ENCODE measurements at regions not wholly inside any gene's neighbourhood (a gene's known extent, or its start where the extent isn't known, plus 50 kb on each side); places are given as distances from the start of the nearest gene placed in this dataset.
"Not testable (repeated sequence)": the region's sequence is repeated elsewhere in the genome, so short reads cannot be mapped to it uniquely, and the experiment has no call there.

DNA sequence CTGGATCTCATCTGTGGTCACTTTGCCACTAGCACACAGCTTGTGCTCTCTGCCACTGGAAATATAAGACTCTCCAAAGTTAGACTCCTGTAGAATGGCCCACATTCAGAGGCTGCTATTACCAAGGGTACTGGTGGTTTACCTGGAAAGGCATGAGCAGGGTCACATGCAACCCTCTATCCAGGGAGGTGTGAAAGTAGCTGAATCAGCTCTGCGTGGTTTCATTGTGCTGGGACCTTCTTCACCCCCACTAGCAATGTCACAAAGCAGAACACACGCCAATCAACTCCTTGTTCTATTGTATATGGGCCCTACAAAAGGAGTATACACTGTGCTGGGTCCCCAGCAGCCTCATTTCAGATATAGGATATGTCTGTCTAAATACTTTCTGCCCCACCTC lies 353.6 kb upstream of the AUTS2 start:
- no peaks in the 10 kb centered on the region for H3K9me3 ChIP-seq (ENCODE audit: control insufficient read depth in 1 of 2, low read length in 2 of 2)
- no peaks in the 10 kb centered on the region for H3K36me3 ChIP-seq (ENCODE audit: control insufficient read depth in 1 of 2, insufficient read depth in 2 of 2, low read length in 2 of 2)
- no peak overlapping the region for H3K27ac ChIP-seq (ENCODE audit: low read length)
- no peaks in the 10 kb centered on the region for H3K27me3 ChIP-seq (ENCODE audit: low read depth, low read length)
- H3K4me3 ChIP-seq (ENCODE audit: low read depth in 1 of 2, low read length in 2 of 2): no peak overlapping the region
- H3K4me1 ChIP-seq (ENCODE audit: control insufficient read depth in 1 of 2, insufficient read depth in 2 of 2, low read length in 2 of 2): no peaks in the 10 kb centered on the region

DNA sequence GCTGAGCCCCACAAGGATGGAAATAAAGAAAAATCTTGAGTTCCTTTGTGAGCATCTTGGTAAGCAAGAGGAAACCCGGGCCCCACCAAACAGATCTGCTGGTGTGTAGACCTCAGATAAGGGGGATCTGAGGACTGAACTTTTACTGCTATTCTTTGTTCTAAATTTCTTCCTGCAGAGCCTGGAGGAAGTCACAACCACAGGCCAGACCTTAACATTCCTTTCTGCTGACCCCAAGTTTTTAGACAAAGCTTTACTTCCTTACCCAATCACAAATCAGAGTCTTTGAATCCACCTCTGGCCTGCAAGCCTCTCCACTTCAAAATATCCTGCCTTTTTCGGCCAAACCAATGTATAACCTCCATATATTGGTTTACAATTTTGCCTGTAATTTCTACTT lies 352.6 kb upstream of the AUTS2 start:
- H3K36me3 ChIP-seq (ENCODE audit: control insufficient read depth in 1 of 2, insufficient read depth in 2 of 2, low read length in 2 of 2): no peaks in the 10 kb centered on the region
- H3K9me3 ChIP-seq (ENCODE audit: control insufficient read depth in 1 of 2, low read length in 2 of 2): no peaks in the 10 kb centered on the region
- H3K4me1 ChIP-seq (ENCODE audit: control insufficient read depth in 1 of 2, insufficient read depth in 2 of 2, low read length in 2 of 2): no peaks in the 10 kb centered on the region
- H3K4me3 ChIP-seq (ENCODE audit: low read depth in 1 of 2, low read length in 2 of 2): no peak overlapping the region
- H3K27ac ChIP-seq (ENCODE audit: low read length): no peak overlapping the region
- H3K27me3 ChIP-seq (ENCODE audit: low read depth, low read length): no peaks in the 10 kb centered on the region

GRCh38 chr7:69246758-69247157 lies 351.5 kb upstream of the AUTS2 start:
- Histone ChIP-seq H3K9me3 (ENCODE audit: control insufficient read depth in 1 of 2, low read length in 2 of 2) (peaks cover 0 to 4% of the 10 kb centered on the region in 2 donors), H3K4me3 (ENCODE audit: low read depth in 1 of 2, low read length in 2 of 2) (no peak overlapping the region), H3K36me3 (ENCODE audit: control insufficient read depth in 1 of 2, insufficient read depth in 2 of 2, low read length in 2 of 2) (no peaks in the 10 kb centered on the region), H3K27me3 (ENCODE audit: low read depth, low read length) (no peaks in the 10 kb centered on the region), H3K4me1 (ENCODE audit: control insufficient read depth in 1 of 2, insufficient read depth in 2 of 2, low read length in 2 of 2) (no peaks in the 10 kb centered on the region), H3K27ac (ENCODE audit: low read length) (no peak overlapping the region)

DNA sequence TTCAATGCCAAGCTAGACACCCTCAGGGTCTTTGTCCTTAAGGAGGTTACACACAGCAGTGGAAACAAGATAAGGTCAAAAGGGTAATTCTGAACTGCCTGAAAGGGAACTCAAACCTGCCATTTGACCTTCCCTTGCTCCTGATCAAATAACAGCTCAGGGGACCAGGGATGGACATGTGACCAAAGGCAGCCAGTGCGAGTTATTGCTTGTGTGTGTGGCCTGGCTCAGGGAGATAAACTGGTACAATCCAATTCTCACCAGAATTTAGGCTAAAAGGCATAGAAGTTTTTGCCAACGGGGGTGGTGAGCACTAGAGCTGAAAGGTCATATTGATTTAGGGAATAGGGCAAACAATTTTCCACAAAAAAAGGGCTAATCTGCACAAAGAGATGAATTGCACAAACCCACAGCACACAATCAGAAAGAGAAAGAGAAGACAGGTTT lies 349.9 kb upstream of the AUTS2 start:
- H3K9me3 ChIP-seq (ENCODE audit: control insufficient read depth in 1 of 2, low read length in 2 of 2); H3K4me3 ChIP-seq (ENCODE audit: low read depth in 1 of 2, low read length in 2 of 2); H3K27me3 ChIP-seq (ENCODE audit: low read depth, low read length); H3K4me1 ChIP-seq (ENCODE audit: control insufficient read depth in 1 of 2, insufficient read depth in 2 of 2, low read length in 2 of 2); H3K36me3 ChIP-seq (ENCODE audit: control insufficient read depth in 1 of 2, insufficient read depth in 2 of 2, low read length in 2 of 2); H3K27ac ChIP-seq (ENCODE audit: low read length): not testable (repeated sequence)

GRCh38 chr7:69250958-69251357 lies 347.3 kb upstream of the AUTS2 start:
- Histone ChIP-seq H3K36me3 (ENCODE audit: control insufficient read depth in 1 of 2, insufficient read depth in 2 of 2, low read length in 2 of 2) (no peaks in the 10 kb centered on the region), H3K27ac (ENCODE audit: low read length) (no peak overlapping the region), H3K9me3 (ENCODE audit: control insufficient read depth in 1 of 2, low read length in 2 of 2) (peaks cover 0 to 4% of the 10 kb centered on the region in 2 donors), H3K4me1 (ENCODE audit: control insufficient read depth in 1 of 2, insufficient read depth in 2 of 2, low read length in 2 of 2) (no peaks in the 10 kb centered on the region), H3K27me3 (ENCODE audit: low read depth, low read length) (no peaks in the 10 kb centered on the region), H3K4me3 (ENCODE audit: low read depth in 1 of 2, low read length in 2 of 2) (no peak overlapping the region)

DNA sequence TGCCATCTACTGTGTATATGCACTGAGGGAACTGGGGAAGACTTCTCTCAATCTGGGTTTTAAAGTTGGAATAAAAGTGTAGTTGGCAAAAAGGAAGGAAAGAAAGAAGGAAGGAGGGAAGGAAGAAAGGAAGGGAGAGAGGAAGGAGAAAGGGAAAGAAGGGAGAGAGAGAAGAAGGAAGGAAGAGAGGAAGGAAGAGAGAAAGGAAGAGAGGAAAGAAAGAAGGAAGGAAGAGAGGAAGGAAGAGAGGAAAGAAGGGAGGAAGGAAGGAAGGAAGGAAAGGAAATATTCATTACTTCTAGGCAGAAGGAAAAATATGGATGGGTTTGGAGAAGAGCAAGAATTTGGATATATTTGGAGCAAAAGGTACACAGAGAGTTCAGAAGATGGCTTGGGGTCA lies 343.6 kb upstream of the AUTS2 start:
- H3K27ac ChIP-seq (ENCODE audit: low read length): no peak overlapping the region
- no peaks in the 10 kb centered on the region for H3K36me3 ChIP-seq (ENCODE audit: control insufficient read depth in 1 of 2, insufficient read depth in 2 of 2, low read length in 2 of 2)
- H3K27me3 ChIP-seq (ENCODE audit: low read depth, low read length): no peaks in the 10 kb centered on the region
- peaks cover 0 to 4% of the 10 kb centered on the region in 2 donors for H3K4me1 ChIP-seq (ENCODE audit: control insufficient read depth in 1 of 2, insufficient read depth in 2 of 2, low read length in 2 of 2)
- peaks cover 0 to 4% of the 10 kb centered on the region in 2 donors for H3K9me3 ChIP-seq (ENCODE audit: control insufficient read depth in 1 of 2, low read length in 2 of 2)
- H3K4me3 ChIP-seq (ENCODE audit: low read depth in 1 of 2, low read length in 2 of 2): no peak overlapping the region

- no peak overlapping the region for H3K4me3 ChIP-seq (ENCODE audit: low read depth in 1 of 2, low read length in 2 of 2)
- H3K4me1 ChIP-seq (ENCODE audit: control insufficient read depth in 1 of 2, insufficient read depth in 2 of 2, low read length in 2 of 2): peaks cover 0 to 4% of the 10 kb centered on the region in 2 donors
- H3K27ac ChIP-seq (ENCODE audit: low read length): no peak overlapping the region
Measured at GRCh38 chr7:69256634-69257081, 341.6 kb upstream of the AUTS2 start.

GRCh38 chr7:69257592-69257991 lies 340.7 kb upstream of the AUTS2 start:
- Histone ChIP-seq H3K4me1 (ENCODE audit: control insufficient read depth in 1 of 2, insufficient read depth in 2 of 2, low read length in 2 of 2) (peaks cover 0 to 4% of the 10 kb centered on the region in 2 donors), H3K9me3 (ENCODE audit: control insufficient read depth in 1 of 2, low read length in 2 of 2) (no peaks in the 10 kb centered on the region)

More at GRCh38 chr7:69256634-69257081, 341.6 kb upstream of the AUTS2 start:
- no peaks in the 10 kb centered on the region for H3K27me3 ChIP-seq (ENCODE audit: low read depth, low read length)
- no peaks in the 10 kb centered on the region for H3K36me3 ChIP-seq (ENCODE audit: control insufficient read depth in 1 of 2, insufficient read depth in 2 of 2, low read length in 2 of 2)
- H3K9me3 ChIP-seq (ENCODE audit: control insufficient read depth in 1 of 2, low read length in 2 of 2): peaks cover 0 to 2% of the 10 kb centered on the region in 2 donors

GRCh38 chr7:69259445-69259844 lies 338.8 kb upstream of the AUTS2 start:
- Histone ChIP-seq H3K27me3 (ENCODE audit: low read depth, low read length) (no peaks in the 10 kb centered on the region), H3K27ac (ENCODE audit: low read length) (no peak overlapping the region), H3K4me3 (ENCODE audit: low read depth in 1 of 2, low read length in 2 of 2) (no peak overlapping the region), H3K9me3 (ENCODE audit: control insufficient read depth in 1 of 2, low read length in 2 of 2) (no peaks in the 10 kb centered on the region), H3K4me1 (ENCODE audit: control insufficient read depth in 1 of 2, insufficient read depth in 2 of 2, low read length in 2 of 2) (peaks cover 0 to 4% of the 10 kb centered on the region in 2 donors), H3K36me3 (ENCODE audit: control insufficient read depth in 1 of 2, insufficient read depth in 2 of 2, low read length in 2 of 2) (no peaks in the 10 kb centered on the region)

More at GRCh38 chr7:69257592-69257991, 340.7 kb upstream of the AUTS2 start:
- H3K27me3 ChIP-seq (ENCODE audit: low read depth, low read length): no peaks in the 10 kb centered on the region
- no peak overlapping the region for H3K4me3 ChIP-seq (ENCODE audit: low read depth in 1 of 2, low read length in 2 of 2)
- no peaks in the 10 kb centered on the region for H3K36me3 ChIP-seq (ENCODE audit: control insufficient read depth in 1 of 2, insufficient read depth in 2 of 2, low read length in 2 of 2)
- no peak overlapping the region for H3K27ac ChIP-seq (ENCODE audit: low read length)

DNA sequence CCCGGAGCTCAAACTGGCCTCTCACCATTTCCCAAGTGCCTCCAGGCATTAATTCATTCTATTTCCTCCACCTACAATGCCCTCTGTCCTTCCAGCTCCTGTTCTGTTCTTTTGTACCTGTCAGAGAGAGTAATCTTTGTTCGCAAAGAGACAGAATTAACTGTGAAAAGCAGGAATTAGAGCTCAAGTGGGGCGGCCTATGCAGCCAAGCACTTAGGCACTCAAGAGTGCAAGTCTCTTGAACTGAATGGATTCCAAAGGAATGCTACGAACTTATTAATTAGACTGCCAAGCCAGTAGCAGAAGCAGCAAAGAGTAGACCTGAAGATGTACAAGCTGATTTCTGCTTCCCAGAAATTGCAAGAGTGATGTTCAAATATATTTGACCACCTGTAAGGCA lies 338.3 kb upstream of the AUTS2 start:
- Histone ChIP-seq H3K27me3 (ENCODE audit: low read depth, low read length) (no peaks in the 10 kb centered on the region), H3K4me3 (ENCODE audit: low read depth in 1 of 2, low read length in 2 of 2) (no peak overlapping the region), H3K9me3 (ENCODE audit: control insufficient read depth in 1 of 2, low read length in 2 of 2) (no peaks in the 10 kb centered on the region), H3K27ac (ENCODE audit: low read length) (no peak overlapping the region), H3K4me1 (ENCODE audit: control insufficient read depth in 1 of 2, insufficient read depth in 2 of 2, low read length in 2 of 2) (peaks cover 0 to 4% of the 10 kb centered on the region in 2 donors), H3K36me3 (ENCODE audit: control insufficient read depth in 1 of 2, insufficient read depth in 2 of 2, low read length in 2 of 2) (no peaks in the 10 kb centered on the region)

DNA sequence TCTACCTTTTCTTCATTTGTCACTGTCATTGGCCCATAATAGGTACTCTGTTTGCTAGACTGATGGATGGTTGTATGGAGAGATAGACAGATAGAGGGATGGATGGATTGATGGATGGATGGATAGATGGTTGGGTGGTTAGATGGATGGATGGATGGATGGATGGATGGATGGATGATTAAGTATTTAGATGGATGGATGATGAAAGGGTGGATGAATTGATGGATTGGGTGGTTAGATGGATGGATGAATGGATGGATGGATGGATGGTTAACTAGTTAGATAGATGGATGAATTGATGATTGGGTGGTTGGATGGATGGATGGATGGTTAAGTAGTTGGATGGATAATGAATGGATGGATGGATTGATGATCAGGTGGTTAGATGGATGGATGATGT lies 334.7 kb upstream of the AUTS2 start:
- H3K9me3 ChIP-seq (ENCODE audit: control insufficient read depth in 1 of 2, low read length in 2 of 2): no peaks in the 10 kb centered on the region
- peaks cover 0 to 4% of the 10 kb centered on the region in 2 donors for H3K4me1 ChIP-seq (ENCODE audit: control insufficient read depth in 1 of 2, insufficient read depth in 2 of 2, low read length in 2 of 2)
- no peaks in the 10 kb centered on the region for H3K27me3 ChIP-seq (ENCODE audit: low read depth, low read length)
- no peaks in the 10 kb centered on the region for H3K36me3 ChIP-seq (ENCODE audit: control insufficient read depth in 1 of 2, insufficient read depth in 2 of 2, low read length in 2 of 2)
- H3K4me3 ChIP-seq (ENCODE audit: low read depth in 1 of 2, low read length in 2 of 2): no peak overlapping the region
- no peak overlapping the region for H3K27ac ChIP-seq (ENCODE audit: low read length)

DNA sequence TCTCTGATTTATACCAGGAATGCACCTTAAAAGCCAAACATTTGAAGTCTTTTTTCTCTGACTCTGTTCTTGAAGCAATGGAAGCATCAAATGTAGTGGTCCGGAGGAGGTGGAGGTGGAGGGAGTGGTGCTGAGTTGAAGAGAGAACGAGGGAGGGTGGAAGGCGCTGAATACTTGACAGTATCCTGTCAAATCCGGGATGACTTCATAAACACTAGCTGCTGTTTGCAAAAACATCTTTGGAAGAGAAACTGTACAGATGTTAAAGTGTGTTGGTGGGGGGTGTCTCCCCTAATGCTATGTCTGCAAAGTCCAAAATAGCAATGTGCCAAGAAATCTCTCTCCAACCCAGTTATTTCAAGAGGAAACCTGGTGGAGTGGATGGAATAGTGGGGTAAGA lies 328.5 kb upstream of the AUTS2 start:
- H3K4me1 ChIP-seq (ENCODE audit: control insufficient read depth in 1 of 2, insufficient read depth in 2 of 2, low read length in 2 of 2): peaks cover 0 to 4% of the 10 kb centered on the region in 2 donors
- no peaks in the 10 kb centered on the region for H3K9me3 ChIP-seq (ENCODE audit: control insufficient read depth in 1 of 2, low read length in 2 of 2)
- no peaks in the 10 kb centered on the region for H3K27me3 ChIP-seq (ENCODE audit: low read depth, low read length)
- no peak overlapping the region for H3K4me3 ChIP-seq (ENCODE audit: low read depth in 1 of 2, low read length in 2 of 2)
- no peak overlapping the region for H3K27ac ChIP-seq (ENCODE audit: low read length)
- no peaks in the 10 kb centered on the region for H3K36me3 ChIP-seq (ENCODE audit: control insufficient read depth in 1 of 2, insufficient read depth in 2 of 2, low read length in 2 of 2)

Measured in muscle layer of duodenum (tissue), 2 donors.